Thyroid gland (tissue), 4 donors: ENCODE measurements at regions not wholly inside any gene's neighbourhood (a gene's known extent, or its start where the extent isn't known, plus 50 kb on each side); places are given as distances from the start of the nearest gene placed in this dataset.

ENCODE experiments used
- POLR2A ChIP-seq, 2 donors: fragments of 450-650 bp; IDR thresholded peaks; one replicate each; pipeline ENCODE4 v1.6.1; 2017; ENCODE audit warnings: antibody characterized with exemption in 2 of 2, mild to moderate bottlenecking in 2 of 2, moderate library complexity in 1 of 2
- TF ChIP-seq, protein P1 (sequence below), 6 experiments: fragments of 200-600 bp in 3 of 6; fragments of 450-650 bp in 3 of 6; sonication (generic) in 3 of 6; IDR thresholded peaks; one replicate each; pipeline ENCODE4 v1.5.1; 2016 to 2019; ENCODE audit warnings: antibody characterized with exemption in 6 of 6, mild to moderate bottlenecking in 2 of 6, inconsistent platforms in 1 of 6, moderate library complexity in 1 of 6

DNA sequence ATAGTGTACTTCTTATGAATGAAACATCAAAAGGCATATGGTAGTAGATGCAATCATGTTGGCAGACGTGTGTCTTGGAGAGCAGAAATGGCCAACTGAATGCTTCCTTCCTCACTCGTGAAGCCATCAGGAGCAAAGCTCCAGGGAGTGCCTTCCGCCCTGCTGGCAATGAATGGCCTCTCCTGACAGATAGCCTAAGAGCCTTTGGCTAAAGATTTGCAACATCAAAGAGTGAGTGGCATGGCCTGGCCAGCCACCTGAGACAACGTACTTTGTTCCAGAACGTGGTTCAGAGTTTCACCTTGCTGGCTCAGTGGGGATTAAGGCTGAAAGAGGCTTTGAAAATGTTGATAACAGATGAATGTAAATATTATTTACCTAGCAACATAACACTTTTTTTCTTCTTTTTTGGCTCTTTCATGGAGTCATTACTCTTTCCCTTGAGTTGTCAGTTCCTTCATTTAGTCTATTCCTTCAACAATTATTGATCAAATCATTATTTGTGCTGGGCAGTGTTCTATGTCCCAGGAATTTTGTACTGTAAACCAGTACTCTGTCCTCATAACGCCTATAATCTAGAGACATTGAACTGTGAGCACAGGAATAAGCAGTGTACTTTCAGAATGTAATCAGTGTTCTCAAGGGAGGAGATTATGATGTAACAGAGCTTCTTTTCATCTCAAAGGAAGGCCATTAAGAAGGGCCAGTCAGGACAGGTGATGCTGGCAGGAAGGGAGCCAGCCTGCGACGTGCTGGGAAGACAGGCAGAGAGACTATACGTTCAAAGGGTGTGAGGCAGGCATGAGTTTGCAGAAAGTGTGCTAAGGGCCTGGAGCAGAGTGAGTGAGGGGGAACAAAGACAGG lies 59.4 kb upstream of the SH3RF3 start:
- TF ChIP-seq, protein P1, sequence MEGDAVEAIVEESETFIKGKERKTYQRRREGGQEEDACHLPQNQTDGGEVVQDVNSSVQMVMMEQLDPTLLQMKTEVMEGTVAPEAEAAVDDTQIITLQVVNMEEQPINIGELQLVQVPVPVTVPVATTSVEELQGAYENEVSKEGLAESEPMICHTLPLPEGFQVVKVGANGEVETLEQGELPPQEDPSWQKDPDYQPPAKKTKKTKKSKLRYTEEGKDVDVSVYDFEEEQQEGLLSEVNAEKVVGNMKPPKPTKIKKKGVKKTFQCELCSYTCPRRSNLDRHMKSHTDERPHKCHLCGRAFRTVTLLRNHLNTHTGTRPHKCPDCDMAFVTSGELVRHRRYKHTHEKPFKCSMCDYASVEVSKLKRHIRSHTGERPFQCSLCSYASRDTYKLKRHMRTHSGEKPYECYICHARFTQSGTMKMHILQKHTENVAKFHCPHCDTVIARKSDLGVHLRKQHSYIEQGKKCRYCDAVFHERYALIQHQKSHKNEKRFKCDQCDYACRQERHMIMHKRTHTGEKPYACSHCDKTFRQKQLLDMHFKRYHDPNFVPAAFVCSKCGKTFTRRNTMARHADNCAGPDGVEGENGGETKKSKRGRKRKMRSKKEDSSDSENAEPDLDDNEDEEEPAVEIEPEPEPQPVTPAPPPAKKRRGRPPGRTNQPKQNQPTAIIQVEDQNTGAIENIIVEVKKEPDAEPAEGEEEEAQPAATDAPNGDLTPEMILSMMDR (IDR thresholded peaks at IDR 0.05), result no peak
- TF ChIP-seq POLR2A (IDR thresholded peaks at IDR 0.05), result no peak
